ENCODE measurements at regions not wholly inside any gene's neighbourhood (a gene's known extent, or its start where the extent isn't known, plus 50 kb on each side); places are given as distances from the start of the nearest gene placed in this dataset.

DNA sequence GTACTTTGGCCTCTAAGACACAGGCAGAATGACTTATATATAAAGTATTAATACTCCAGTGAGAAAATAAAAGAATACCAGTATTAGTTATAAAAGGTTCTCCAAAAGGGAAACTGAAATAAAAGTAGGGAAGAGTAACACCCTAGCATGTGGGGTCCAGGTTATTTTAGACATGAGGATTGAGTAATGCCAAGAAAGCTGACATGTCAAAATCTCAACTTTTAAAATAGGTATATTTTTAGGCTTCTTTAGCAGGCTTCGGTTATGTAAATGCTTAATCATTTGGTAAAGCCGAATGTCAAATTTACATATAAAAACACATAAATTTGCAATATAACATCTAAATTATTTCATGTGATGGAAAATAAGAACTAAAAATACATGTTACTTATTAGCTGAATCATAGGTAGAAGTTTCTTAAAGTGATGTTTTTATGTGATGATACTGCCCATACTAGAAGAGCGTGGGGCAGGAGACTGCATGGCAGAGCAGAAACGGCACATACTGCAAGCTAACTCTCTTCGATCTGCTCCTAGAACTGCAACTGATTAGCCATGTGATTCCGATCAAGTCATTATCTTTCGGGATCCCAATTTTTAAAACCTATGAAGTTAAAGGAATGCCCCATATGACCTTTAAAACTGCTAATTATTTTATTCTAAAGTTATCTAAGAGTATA, 129.4 kb upstream of the DST start:
- TF ChIP-seq CTCF (IDR thresholded peaks at IDR 0.05) (no peak), CEBPB (IDR thresholded peaks at IDR 0.05) (no peak), POLR2A (IDR thresholded peaks at IDR 0.05; ENCODE audit: low read length) (no peak), MAX (IDR thresholded peaks at IDR 0.05) (no peak), HOXA7 (CRISPR knock-in tag; IDR thresholded peaks at IDR 0.05) (no peak), ZC3H11A (IDR thresholded peaks at IDR 0.05) (no peak), PBX3 (IDR thresholded peaks at IDR 0.05) (no peak), ZNF302 (CRISPR knock-in tag; IDR thresholded peaks at IDR 0.05) (no peak), EHMT2 (IDR thresholded peaks at IDR 0.05; ENCODE audit: low read depth) (no peak), MAFK (IDR thresholded peaks at IDR 0.05; ENCODE audit: partially characterized antibody) (no peak), HDAC2 (IDR thresholded peaks at IDR 0.05) (no peak)
- TF ChIP-seq, protein P1, sequence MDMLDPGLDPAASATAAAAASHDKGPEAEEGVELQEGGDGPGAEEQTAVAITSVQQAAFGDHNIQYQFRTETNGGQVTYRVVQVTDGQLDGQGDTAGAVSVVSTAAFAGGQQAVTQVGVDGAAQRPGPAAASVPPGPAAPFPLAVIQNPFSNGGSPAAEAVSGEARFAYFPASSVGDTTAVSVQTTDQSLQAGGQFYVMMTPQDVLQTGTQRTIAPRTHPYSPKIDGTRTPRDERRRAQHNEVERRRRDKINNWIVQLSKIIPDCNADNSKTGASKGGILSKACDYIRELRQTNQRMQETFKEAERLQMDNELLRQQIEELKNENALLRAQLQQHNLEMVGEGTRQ (IDR thresholded peaks at IDR 0.05), result no peak
